OCI-LY1 (cell line): ENCODE measurements at regions not wholly inside any gene's neighbourhood (a gene's known extent, or its start where the extent isn't known, plus 50 kb on each side); places are given as distances from the start of the nearest gene placed in this dataset.
"Not testable (repeated sequence)": the region's sequence is repeated elsewhere in the genome, so short reads cannot be mapped to it uniquely, and the experiment has no call there.

ENCODE experiments used
- H2AFZ ChIP-seq: fragments of 200-600 bp; sonication (generic), shearing (Covaris generic); 2 replicates; pipeline ENCODE4 v1.6.0; 2014; ENCODE audit warnings: antibody characterized with exemption, mild to moderate bottlenecking, low read length
- H3F3A ChIP-seq: fragments of 200-600 bp; sonication (generic), shearing (Covaris generic); 2 replicates; pipeline ENCODE4 v1.6.0; 2014; ENCODE audit warnings: mild to moderate bottlenecking, antibody characterized with exemption, low read length, moderate library complexity; ENCODE audit not compliant: insufficient read depth
- H3K27ac ChIP-seq: fragments of 200-600 bp; sonication (generic); 2 replicates; pipeline ENCODE4 v1.5.1; 2014; ENCODE audit warnings: low read length, mixed run types, mild to moderate bottlenecking, low read depth; ENCODE audit not compliant: poor library complexity, severe bottlenecking
- H3K27me3 ChIP-seq: fragments of 200-600 bp; sonication (generic); 2 replicates; pipeline ENCODE4 v1.6.0; 2014; ENCODE audit warnings: antibody characterized with exemption, mild to moderate bottlenecking, low read length, moderate library complexity; ENCODE audit not compliant: insufficient read depth
- H3K36me3 ChIP-seq: fragments of 200-600 bp; sonication (generic); 2 replicates; pipeline ENCODE4 v1.6.1; 2014; ENCODE audit warnings: mild to moderate bottlenecking, antibody characterized with exemption, low read length, moderate library complexity, mixed read lengths; ENCODE audit not compliant: insufficient read depth
- H3K4me1 ChIP-seq: fragments of 200-600 bp; sonication (generic); 2 replicates; pipeline ENCODE4 v1.5.1; 2014; ENCODE audit warnings: mild to moderate bottlenecking, low read length, moderate library complexity; ENCODE audit not compliant: insufficient read depth, severe bottlenecking
- H3K4me2 ChIP-seq: fragments of 200-600 bp; sonication (generic), shearing (Covaris generic); 2 replicates; pipeline ENCODE4 v1.6.1; 2014; ENCODE audit warnings: low read length
- H3K4me3 ChIP-seq: fragments of 200-600 bp; sonication (generic); 2 replicates; pipeline ENCODE4 v1.5.1; 2014; ENCODE audit warnings: low read length, low read depth, mild to moderate bottlenecking, mixed read lengths; ENCODE audit not compliant: poor library complexity, severe bottlenecking
- H3K79me2 ChIP-seq: fragments of 200-600 bp; shearing (Covaris generic); 2 replicates; pipeline ENCODE4 v1.6.1; 2016; ENCODE audit warnings: mixed run types, low read length, mixed read lengths; ENCODE audit not compliant: insufficient read depth
- H3K9ac ChIP-seq: fragments of 200-600 bp; sonication (generic), shearing (Covaris generic); 2 replicates; pipeline ENCODE4 v1.6.1; 2014; ENCODE audit warnings: mild to moderate bottlenecking, low read length, mixed read lengths
- H3K9me2 ChIP-seq: fragments of 200-600 bp; sonication (generic), shearing (Covaris generic); 2 replicates; pipeline ENCODE4 v1.6.1; 2014; ENCODE audit warnings: low read depth, mild to moderate bottlenecking, low read length, mixed read lengths
- H3K9me3 ChIP-seq: fragments of 200-600 bp; shearing (Covaris generic); 2 replicates; pipeline ENCODE4 v1.6.1; 2014; ENCODE audit warnings: low read length, mixed read lengths
- H4K20me1 ChIP-seq: fragments of 200-600 bp; sonication (generic), shearing (Covaris generic); 2 replicates; pipeline ENCODE4 v1.6.0; 2016; ENCODE audit warnings: mild to moderate bottlenecking, low read length; ENCODE audit not compliant: insufficient read depth
- EZH2 ChIP-seq: fragments of 200-600 bp; sonication (generic), shearing (Covaris generic); IDR thresholded peaks from 2 replicates; pipeline ENCODE4 v1.8.0; 2017; ENCODE audit warnings: borderline replicate concordance, mixed run types, mild to moderate bottlenecking, antibody characterized with exemption, low read length, moderate library complexity, mixed read lengths
- TF ChIP-seq, protein P1 (sequence below): fragments of 200-600 bp; sonication (generic), shearing (Covaris generic); IDR thresholded peaks from 2 replicates; pipeline ENCODE4 v1.5.1; 2017; ENCODE audit warnings: mild to moderate bottlenecking, antibody characterized with exemption, low read length, moderate library complexity, mixed read lengths

DNA sequence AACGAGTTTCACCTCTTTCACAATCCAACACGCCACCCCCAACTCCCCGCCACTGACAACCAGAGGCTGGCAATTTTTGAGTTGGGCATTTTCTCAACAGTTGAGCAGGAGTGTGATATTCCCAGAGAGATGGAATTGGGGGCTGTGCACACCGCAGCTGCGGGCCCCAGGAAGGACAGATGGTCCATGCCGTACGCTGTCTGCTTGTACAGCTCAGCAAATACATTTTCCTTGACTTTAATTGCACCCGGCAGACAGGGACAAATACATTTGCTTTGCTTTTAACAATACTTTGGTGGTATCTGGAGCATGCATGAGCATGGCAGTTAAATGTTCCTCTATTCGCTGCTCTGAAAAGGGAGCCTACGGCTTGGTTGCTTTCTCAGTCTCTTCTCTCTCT, 354.2 kb upstream of the DPP6 start:
- H4K20me1 ChIP-seq: no peaks in the 10 kb centered on the region
- H3K9me2 ChIP-seq: no peaks in the 10 kb centered on the region
- no peaks in the 10 kb centered on the region for H3K27me3 ChIP-seq
- no peaks in the 10 kb centered on the region for H3K4me1 ChIP-seq
- no peaks in the 10 kb centered on the region for H3K9me3 ChIP-seq
- no peak overlapping the region for H3K4me3 ChIP-seq
- no peak overlapping the region for H2AFZ ChIP-seq
- TF ChIP-seq, protein P1, sequence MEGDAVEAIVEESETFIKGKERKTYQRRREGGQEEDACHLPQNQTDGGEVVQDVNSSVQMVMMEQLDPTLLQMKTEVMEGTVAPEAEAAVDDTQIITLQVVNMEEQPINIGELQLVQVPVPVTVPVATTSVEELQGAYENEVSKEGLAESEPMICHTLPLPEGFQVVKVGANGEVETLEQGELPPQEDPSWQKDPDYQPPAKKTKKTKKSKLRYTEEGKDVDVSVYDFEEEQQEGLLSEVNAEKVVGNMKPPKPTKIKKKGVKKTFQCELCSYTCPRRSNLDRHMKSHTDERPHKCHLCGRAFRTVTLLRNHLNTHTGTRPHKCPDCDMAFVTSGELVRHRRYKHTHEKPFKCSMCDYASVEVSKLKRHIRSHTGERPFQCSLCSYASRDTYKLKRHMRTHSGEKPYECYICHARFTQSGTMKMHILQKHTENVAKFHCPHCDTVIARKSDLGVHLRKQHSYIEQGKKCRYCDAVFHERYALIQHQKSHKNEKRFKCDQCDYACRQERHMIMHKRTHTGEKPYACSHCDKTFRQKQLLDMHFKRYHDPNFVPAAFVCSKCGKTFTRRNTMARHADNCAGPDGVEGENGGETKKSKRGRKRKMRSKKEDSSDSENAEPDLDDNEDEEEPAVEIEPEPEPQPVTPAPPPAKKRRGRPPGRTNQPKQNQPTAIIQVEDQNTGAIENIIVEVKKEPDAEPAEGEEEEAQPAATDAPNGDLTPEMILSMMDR: no peak
- no peak for TF ChIP-seq EZH2
- no peaks in the 10 kb centered on the region for H3F3A ChIP-seq
- H3K4me2 ChIP-seq: no peak overlapping the region
- H3K79me2 ChIP-seq: no peaks in the 10 kb centered on the region
- H3K36me3 ChIP-seq: no peaks in the 10 kb centered on the region
- no peak overlapping the region for H3K27ac ChIP-seq
- H3K9ac ChIP-seq: no peak overlapping the region

DNA sequence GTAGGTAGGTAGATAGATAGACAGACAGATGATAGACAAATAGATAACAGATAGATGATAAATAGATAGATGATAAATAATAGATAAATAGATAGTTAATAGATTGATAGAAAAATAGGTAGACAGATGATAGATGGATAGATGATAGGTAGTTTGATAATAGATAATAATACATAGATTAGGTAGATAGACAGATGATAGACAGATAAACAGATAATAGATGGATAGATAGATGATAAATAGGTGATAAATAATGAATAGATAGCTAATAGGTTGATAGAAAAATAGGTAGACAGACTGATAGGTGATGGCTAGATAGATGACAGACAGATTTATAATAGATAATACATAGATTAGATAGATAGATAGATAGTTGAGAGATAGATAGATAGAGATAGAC, 350.5 kb upstream of the DPP6 start:
- no peak overlapping the region for H3K4me2 ChIP-seq

DNA sequence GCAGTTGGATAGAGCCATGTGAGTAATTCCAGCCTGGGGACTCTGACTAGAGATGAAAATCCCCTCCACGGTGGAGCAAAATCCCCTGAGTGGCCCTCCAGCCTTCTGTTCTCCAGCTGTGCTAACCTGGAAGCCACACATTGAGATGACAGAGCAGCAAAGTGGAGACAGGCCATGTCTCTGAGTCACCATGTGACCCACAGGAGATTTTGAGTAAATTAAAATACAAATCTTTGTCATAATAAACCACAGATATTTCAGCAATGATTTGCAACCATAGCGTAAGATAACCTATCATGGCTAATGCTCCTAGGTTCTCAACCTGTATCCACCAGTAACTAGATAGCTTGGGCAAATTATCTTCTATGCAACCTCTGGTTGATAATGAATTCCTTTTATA, 328.3 kb upstream of the DPP6 start:
- not testable (repeated sequence) for H3K79me2 ChIP-seq, H3K4me1 ChIP-seq, H2AFZ ChIP-seq, H3K36me3 ChIP-seq, H3K9me3 ChIP-seq, H3K27me3 ChIP-seq, H3K9ac ChIP-seq, H3K4me2 ChIP-seq, H3F3A ChIP-seq, H3K9me2 ChIP-seq, H4K20me1 ChIP-seq, H3K4me3 ChIP-seq, H3K27ac ChIP-seq

More for the DNA sequence above, 350.5 kb upstream of the DPP6 start:
- Histone ChIP-seq H3K4me1 (no peaks in the 10 kb centered on the region), H3K36me3 (no peaks in the 10 kb centered on the region), H2AFZ (no peak overlapping the region), H3K9ac (no peak overlapping the region), H3K27ac (no peak overlapping the region), H3K4me3 (no peak overlapping the region), H3K79me2 (no peaks in the 10 kb centered on the region), H3K9me3 (no peaks in the 10 kb centered on the region), H3F3A (no peaks in the 10 kb centered on the region), H3K9me2 (no peaks in the 10 kb centered on the region), H4K20me1 (no peaks in the 10 kb centered on the region), H3K27me3 (no peaks in the 10 kb centered on the region)
- no peak for TF ChIP-seq EZH2
- TF ChIP-seq, protein P1: no peak

DNA sequence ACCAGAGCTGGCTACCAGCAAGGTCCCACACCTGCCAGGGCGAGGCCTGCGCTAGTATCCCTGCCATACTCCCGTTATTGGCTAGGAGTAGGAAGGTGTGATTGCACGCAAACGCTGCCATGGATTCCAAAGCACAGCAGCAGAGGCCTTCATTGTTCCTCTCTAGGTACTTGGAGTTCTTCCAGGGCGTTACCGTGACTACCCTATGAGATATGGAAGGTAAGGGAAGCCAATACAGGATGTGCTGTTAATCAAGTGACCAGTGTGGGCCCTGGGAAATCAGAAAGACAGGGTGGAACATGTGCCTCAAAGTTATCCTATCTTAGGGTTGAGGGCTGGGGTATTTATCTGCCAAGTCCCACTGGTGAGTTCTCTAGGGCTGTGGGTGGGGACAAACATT, 320.7 kb upstream of the DPP6 start:
- not testable (repeated sequence) for H3K4me1 ChIP-seq, H3K9me2 ChIP-seq

DNA sequence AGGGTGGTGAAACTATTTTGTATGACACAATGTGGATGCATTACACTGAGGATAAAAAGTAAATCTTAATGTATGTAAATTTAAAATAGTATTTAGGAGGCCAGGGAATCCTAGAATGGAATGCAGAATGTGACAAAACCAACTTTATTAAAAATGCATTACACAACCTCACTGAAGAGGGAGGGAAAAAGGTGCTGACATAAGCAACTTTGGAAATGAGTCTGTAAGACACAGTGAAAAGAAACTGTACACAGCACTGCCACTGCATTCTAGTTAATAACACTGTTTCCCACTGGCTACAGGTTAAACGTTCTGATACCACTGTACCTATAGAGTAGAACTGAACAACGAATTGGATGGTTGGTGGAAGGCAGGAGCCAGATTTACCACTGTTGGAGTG, 308.8 kb upstream of the DPP6 start:
- not testable (repeated sequence) for H3K79me2 ChIP-seq, H3K9me3 ChIP-seq, H4K20me1 ChIP-seq, H3K4me3 ChIP-seq, H3K4me1 ChIP-seq, H3K9me2 ChIP-seq, H2AFZ ChIP-seq, H3K27me3 ChIP-seq, H3K27ac ChIP-seq, H3K36me3 ChIP-seq, H3F3A ChIP-seq, H3K4me2 ChIP-seq, H3K9ac ChIP-seq

More for the DNA sequence above, 320.7 kb upstream of the DPP6 start:
- not testable (repeated sequence) for H3K27me3 ChIP-seq, H3K79me2 ChIP-seq, H4K20me1 ChIP-seq, H3K4me3 ChIP-seq, H3K4me2 ChIP-seq, H2AFZ ChIP-seq, H3K27ac ChIP-seq, H3K9ac ChIP-seq, H3K9me3 ChIP-seq, H3F3A ChIP-seq, H3K36me3 ChIP-seq

DNA sequence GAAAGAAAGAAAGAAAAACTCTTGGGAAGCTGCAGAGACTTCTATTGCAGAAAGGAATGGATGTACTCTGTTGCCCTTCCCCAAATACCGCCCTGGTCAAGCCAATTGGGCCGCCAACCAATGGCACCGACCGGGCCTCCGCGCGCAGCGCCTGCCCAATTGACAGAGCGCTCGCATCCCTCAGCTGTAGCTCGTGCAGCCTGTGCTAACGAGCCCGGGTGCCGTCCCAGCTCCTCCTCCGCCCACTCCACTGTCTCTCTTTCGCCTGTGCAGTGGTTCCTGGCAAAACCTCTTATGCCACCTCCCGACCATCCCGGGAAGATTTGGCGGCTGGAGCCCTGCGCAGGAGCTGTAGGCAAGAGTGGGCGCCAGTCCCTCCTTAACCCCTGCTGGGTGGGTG, 304.2 kb upstream of the DPP6 start:
- H3K9me3 ChIP-seq, H3K79me2 ChIP-seq, H3K4me3 ChIP-seq, H4K20me1 ChIP-seq, H3K27me3 ChIP-seq, H3K9me2 ChIP-seq, H3K4me2 ChIP-seq, H3K36me3 ChIP-seq, H3K9ac ChIP-seq, H3F3A ChIP-seq, H3K4me1 ChIP-seq, H2AFZ ChIP-seq, H3K27ac ChIP-seq: not testable (repeated sequence)
